GM12878 (cell line): ENCODE measurements at regions not wholly inside any gene's neighbourhood (a gene's known extent, or its start where the extent isn't known, plus 50 kb on each side); places are given as distances from the start of the nearest gene placed in this dataset.

Experiments used
- ATAC-seq: fragments of 200-7000 bp; cut with Tn5 transposase; 3 replicates; pipeline ENCODE4 v1.9.1; 2020; ENCODE audit warnings: mild to moderate bottlenecking, moderate library complexity
- BruUV-seq: library from RNA; stranded (reverse); fragments of 400-500 nt; replicated peaks from 2 replicates; lab custom pipeline; 2021; lab: Mats Ljungman, UMichigan
- CTCF ChIA-PET: fragments of 300-600 bp; sonication (Branson Sonifier 250); formaldehyde crosslinking; extraction: SDS; loops from one replicate; lab custom pipeline; 2021; ENCODE audit warnings: inconsistent platforms; lab: Yijun Ruan, JAX
- POLR2A ChIA-PET: fragments of 350-600 bp; formaldehyde crosslinking; extraction: SDS; loops from one replicate; lab custom pipeline; 2021; ENCODE audit warnings: inconsistent platforms; lab: Charles Lee
- RAD21 ChIA-PET: fragments of 300-600 bp; sonication (Branson Sonifier 250); formaldehyde crosslinking; loops from one replicate; lab custom pipeline; 2023; ENCODE audit warnings: antibody characterized with exemption; ENCODE audit not compliant: unreplicated experiment; lab: Charles Lee
- SMC1A ChIA-PET: fragments of 300-600 bp; sonication (Branson Sonifier 250); formaldehyde crosslinking; loops from one replicate; lab custom pipeline; 2023; ENCODE audit not compliant: unreplicated experiment, uncharacterized antibody; lab: Charles Lee
- DNase-seq: peaks from one replicate; pipeline ENCODE4 v3.0.0-alpha.2; 2011; ENCODE audit warnings: low read depth, low spot score
- FAIRE-seq: peaks from 3 replicates; lab custom pipeline; 2011; peaks lifted over from hg19 to GRCh38; lab: Jason Lieb, UNC
- H2AFZ ChIP-seq: 2 replicates; pipeline ENCODE4 v1.6.0; 2011; ENCODE audit warnings: low read depth, low read length, control low read depth; ENCODE audit not compliant: control insufficient read depth
- H3K27ac ChIP-seq: 2 replicates; pipeline ENCODE4 v1.5.1; 2011; ENCODE audit warnings: control low read depth; ENCODE audit not compliant: control insufficient read depth, insufficient read depth
- H3K27me3 ChIP-seq, 2 experiments: replicated peaks in 1 of 2; 2 replicates each; pipeline versions ENCODE4 v1.6.0 to v1.6.1; 2011; ENCODE audit warnings: low read length in 1 of 2; ENCODE audit not compliant: control insufficient read depth in 2 of 2, insufficient read depth in 2 of 2
- H3K36me3 ChIP-seq, 2 experiments: 2 replicates each; pipeline ENCODE4 v1.5.1; 2011; ENCODE audit warnings: low read length in 1 of 2; ENCODE audit not compliant: control insufficient read depth in 2 of 2, insufficient read depth in 2 of 2
- H3K4me1 ChIP-seq: 2 replicates; pipeline ENCODE4 v1.6.1; 2011; ENCODE audit warnings: mild to moderate bottlenecking, low read length, moderate library complexity, mixed read lengths; ENCODE audit not compliant: control insufficient read depth, insufficient read depth
- H3K4me2 ChIP-seq: 2 replicates; pipeline ENCODE4 v1.6.0; 2011; ENCODE audit warnings: control low read depth; ENCODE audit not compliant: control insufficient read depth, insufficient read depth
- H3K4me3 ChIP-seq: fragments of 200-600 bp; sonication (generic); 2 replicates; pipeline ENCODE4 v1.5.1; 2016
- H3K79me2 ChIP-seq: 2 replicates; pipeline ENCODE4 v1.6.0; 2011; ENCODE audit warnings: low read length; ENCODE audit not compliant: control insufficient read depth, insufficient read depth
- H3K9ac ChIP-seq: 2 replicates; pipeline ENCODE4 v1.8.0; 2011; ENCODE audit warnings: low read length, control low read depth, mixed read lengths; ENCODE audit not compliant: control insufficient read depth, insufficient read depth
- H3K9me3 ChIP-seq: replicated peaks from 3 replicates; pipeline ENCODE4 v1.5.1; 2011; ENCODE audit warnings: mild to moderate bottlenecking, low read length; ENCODE audit not compliant: control insufficient read depth, insufficient read depth
- H4K20me1 ChIP-seq: 2 replicates; pipeline ENCODE4 v1.6.0; 2011; ENCODE audit not compliant: control insufficient read depth, insufficient read depth
- CREM ChIP-seq: IDR thresholded peaks from 2 replicates; pipeline ENCODE4 v1.6.1; 2014; ENCODE audit warnings: antibody characterized with exemption, low read depth
- DPF2 ChIP-seq: fragments of 450-650 bp; IDR thresholded peaks from 2 replicates; pipeline ENCODE4 v1.6.1; 2017; ENCODE audit warnings: mild to moderate bottlenecking
- EED ChIP-seq: sonication (generic); IDR thresholded peaks from 2 replicates; pipeline ENCODE4 v1.6.1; 2016; ENCODE audit warnings: antibody characterized with exemption, low read depth
- HCFC1 ChIP-seq: fragments of 150-350 bp; IDR thresholded peaks from 2 replicates; pipeline ENCODE4 v1.6.1; 2014; ENCODE audit warnings: low read length
- IKZF2 ChIP-seq, 2 experiments: fragments of 450-650 bp; IDR thresholded peaks; 2 replicates each; pipeline ENCODE4 v1.6.1; 2017; ENCODE audit warnings: mild to moderate bottlenecking in 2 of 2, moderate library complexity in 2 of 2
- MYB ChIP-seq: fragments of 150-350 bp; IDR thresholded peaks from 2 replicates; pipeline ENCODE4 v1.6.1; 2014; ENCODE audit warnings: mild to moderate bottlenecking, low read depth, low read length, borderline replicate concordance
- NR2C1 ChIP-seq: fragments of 450-650 bp; IDR thresholded peaks from 2 replicates; pipeline ENCODE4 v1.6.1; 2017; ENCODE audit warnings: antibody characterized with exemption, mild to moderate bottlenecking, moderate library complexity
- SP1 ChIP-seq: IDR thresholded peaks from one replicate; pipeline ENCODE4 v1.6.1; 2011; ENCODE audit warnings: low read depth, low read length
- SPI1 ChIP-seq: IDR thresholded peaks from 2 replicates; pipeline ENCODE4 v1.6.1; 2011; ENCODE audit warnings: low read depth, mild to moderate bottlenecking, low read length, moderate library complexity, borderline replicate concordance; ENCODE audit not compliant: insufficient read depth
- SREBF2 ChIP-seq: IDR thresholded peaks from 2 replicates; pipeline ENCODE4 v1.6.1; 2012; ENCODE audit warnings: mild to moderate bottlenecking, low read length
- WGBS: methylation state at CpG from one replicate; pipeline ENCODE4 v1.1.6; 2016; ENCODE audit warnings: low lambda C conversion rate; ENCODE audit not compliant: insufficient replicate concordance, insufficient coverage; ENCODE audit errors: missing lambda C conversion rate; 5-methylcytosine and 5-hydroxymethylcytosine counted together
- in situ Hi-C: fragments of 300-500 bp; cut with MboI; formaldehyde crosslinking; loops from 9 replicates; pipeline ENCODE4 v1.14.3; 2018; ENCODE audit warnings: mixed read lengths
- intact Hi-C: fragments of 100-400 bp; cut with micrococcal nuclease; formaldehyde crosslinking; loops from one replicate; pipeline ENCODE4 v1.14.2; 2022; ENCODE audit not compliant: unreplicated experiment
- TF ChIP-seq, protein P1 (sequence below): IDR thresholded peaks from 2 replicates; pipeline ENCODE4 v1.6.1; 2012; ENCODE audit warnings: low read depth, low read length, improper control_type of control experiment
- TF ChIP-seq, protein P2 (sequence below): fragments of 450-650 bp; IDR thresholded peaks from 2 replicates; pipeline ENCODE4 v1.6.1; 2016; ENCODE audit warnings: mild to moderate bottlenecking
- TF ChIP-seq, protein P3 (sequence below): IDR thresholded peaks from 2 replicates; pipeline ENCODE4 v1.6.1; 2012; ENCODE audit warnings: low read depth, low read length, improper control_type of control experiment

DNA sequence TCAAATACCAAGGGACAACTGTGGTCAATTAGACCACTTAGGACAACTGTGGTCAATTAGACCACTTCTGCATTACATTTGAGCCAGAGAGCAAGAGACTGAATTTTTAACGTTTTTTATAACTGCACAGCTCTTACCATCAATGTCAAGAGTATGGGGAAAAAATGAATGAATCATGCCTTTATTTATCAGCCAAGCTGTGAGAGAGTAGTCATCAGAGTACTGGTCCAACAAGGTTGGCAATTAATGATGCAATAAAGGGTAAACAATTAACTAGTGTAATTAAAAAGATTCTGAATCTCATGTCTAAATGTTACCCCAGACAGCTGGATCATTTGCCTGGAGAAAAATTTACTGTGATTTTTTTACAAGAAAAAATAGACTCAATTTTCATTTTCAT, 381.1 kb downstream of the LIG4 start:
- Histone ChIP-seq H2AFZ (no peak overlapping the region), H3K4me3 (no peak overlapping the region), H3K9me3 (no peaks in the 10 kb centered on the region), H3K4me2 (no peak overlapping the region), H3K4me1 (no peaks in the 10 kb centered on the region), H4K20me1 (no peaks in the 10 kb centered on the region), H3K27ac (no peak overlapping the region), H3K27me3 (no peaks in the 10 kb centered on the region), H3K79me2 (no peaks in the 10 kb centered on the region), H3K9ac (no peak overlapping the region), H3K36me3 (no peaks in the 10 kb centered on the region)
- DNase-seq (no peak), ATAC-seq (no peak), FAIRE-seq (no peak)
- ChIA-PET CTCF (no interaction called here), POLR2A (no interaction called here), SMC1A (no interaction called here), RAD21 (no interaction called here)
- no TSS peak for BruUV-seq
- intact Hi-C loops (loop anchor here (5.0 kb wide), 1 partner anchor 352 kb away; no protein-coding TSS in a partner anchor), in situ Hi-C loops (no loop called here)
- 0% methylated on average over 1 of the region's 1 CpG for WGBS
- TF ChIP-seq, protein P1, sequence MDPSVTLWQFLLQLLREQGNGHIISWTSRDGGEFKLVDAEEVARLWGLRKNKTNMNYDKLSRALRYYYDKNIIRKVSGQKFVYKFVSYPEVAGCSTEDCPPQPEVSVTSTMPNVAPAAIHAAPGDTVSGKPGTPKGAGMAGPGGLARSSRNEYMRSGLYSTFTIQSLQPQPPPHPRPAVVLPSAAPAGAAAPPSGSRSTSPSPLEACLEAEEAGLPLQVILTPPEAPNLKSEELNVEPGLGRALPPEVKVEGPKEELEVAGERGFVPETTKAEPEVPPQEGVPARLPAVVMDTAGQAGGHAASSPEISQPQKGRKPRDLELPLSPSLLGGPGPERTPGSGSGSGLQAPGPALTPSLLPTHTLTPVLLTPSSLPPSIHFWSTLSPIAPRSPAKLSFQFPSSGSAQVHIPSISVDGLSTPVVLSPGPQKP = no peak
- no peak for TF ChIP-seq SPI1
- TF ChIP-seq IKZF2 (IDR thresholded peaks at IDR 0.05) = no peak
- no peak for TF ChIP-seq HCFC1
- no peak for TF ChIP-seq EED
- no peak for TF ChIP-seq SP1
- no peak for TF ChIP-seq MYB

DNA sequence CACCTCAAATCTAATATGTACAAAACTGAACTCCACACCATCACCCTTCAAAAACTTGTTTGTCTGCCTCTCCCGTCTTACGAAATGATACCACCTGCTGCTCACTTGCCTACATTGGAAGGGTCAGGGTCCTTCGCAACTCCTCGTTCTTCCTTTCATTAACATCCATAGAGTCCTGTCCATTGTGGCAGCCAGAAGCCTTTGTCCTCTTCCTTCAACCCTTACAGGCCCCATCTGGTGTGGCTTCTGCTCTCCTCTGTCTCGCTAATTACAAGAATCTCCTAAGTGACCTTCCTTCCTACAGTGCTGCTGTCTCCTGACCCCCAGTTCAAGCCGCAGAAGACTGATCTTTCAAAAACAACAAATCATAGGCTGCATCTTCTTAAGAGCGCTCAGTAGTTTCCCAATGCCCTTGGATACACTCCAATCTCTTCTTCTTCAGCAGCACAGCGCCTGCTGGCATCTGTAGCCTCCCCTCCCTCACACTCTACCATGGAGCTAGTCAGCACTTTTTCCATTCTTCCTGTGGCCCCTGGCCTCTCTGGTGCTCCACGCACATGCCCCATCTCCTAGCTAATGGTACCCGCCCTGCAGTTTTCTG, 382.7 kb downstream of the LIG4 start:
- ChIA-PET POLR2A (no interaction called here), RAD21 (no interaction called here), SMC1A (no interaction called here), CTCF (no interaction called here)
- H2AFZ ChIP-seq = no peak overlapping the region
- no peaks in the 10 kb centered on the region for H3K9me3 ChIP-seq
- no peaks in the 10 kb centered on the region for H3K27me3 ChIP-seq
- no peaks in the 10 kb centered on the region for H3K79me2 ChIP-seq
- FAIRE-seq (no peak), DNase-seq (no peak), ATAC-seq (no peak)
- no TSS peak for BruUV-seq
- H3K4me3 ChIP-seq = no peak overlapping the region
- H3K9ac ChIP-seq = no peak overlapping the region
- WGBS = 41% methylated on average over 10 of the region's 10 CpGs
- no peak overlapping the region for H3K27ac ChIP-seq
- no peaks in the 10 kb centered on the region for H3K4me1 ChIP-seq
- no peaks in the 10 kb centered on the region for H3K36me3 ChIP-seq
- H3K4me2 ChIP-seq = no peak overlapping the region
- intact Hi-C loops = loop anchor here (5.0 kb wide), 1 partner anchor 350 kb away; no protein-coding TSS in a partner anchor
- H4K20me1 ChIP-seq = no peaks in the 10 kb centered on the region
- in situ Hi-C loops = no loop called here
- no peak for TF ChIP-seq NR2C1
- TF ChIP-seq, protein P2, sequence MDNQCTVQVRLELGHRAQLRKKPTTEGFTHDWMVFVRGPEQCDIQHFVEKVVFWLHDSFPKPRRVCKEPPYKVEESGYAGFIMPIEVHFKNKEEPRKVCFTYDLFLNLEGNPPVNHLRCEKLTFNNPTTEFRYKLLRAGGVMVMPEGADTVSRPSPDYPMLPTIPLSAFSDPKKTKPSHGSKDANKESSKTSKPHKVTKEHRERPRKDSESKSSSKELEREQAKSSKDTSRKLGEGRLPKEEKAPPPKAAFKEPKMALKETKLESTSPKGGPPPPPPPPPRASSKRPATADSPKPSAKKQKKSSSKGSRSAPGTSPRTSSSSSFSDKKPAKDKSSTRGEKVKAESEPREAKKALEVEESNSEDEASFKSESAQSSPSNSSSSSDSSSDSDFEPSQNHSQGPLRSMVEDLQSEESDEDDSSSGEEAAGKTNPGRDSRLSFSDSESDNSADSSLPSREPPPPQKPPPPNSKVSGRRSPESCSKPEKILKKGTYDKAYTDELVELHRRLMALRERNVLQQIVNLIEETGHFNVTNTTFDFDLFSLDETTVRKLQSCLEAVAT = no peak
- no peak for TF ChIP-seq SREBF2
- TF ChIP-seq, protein P3, sequence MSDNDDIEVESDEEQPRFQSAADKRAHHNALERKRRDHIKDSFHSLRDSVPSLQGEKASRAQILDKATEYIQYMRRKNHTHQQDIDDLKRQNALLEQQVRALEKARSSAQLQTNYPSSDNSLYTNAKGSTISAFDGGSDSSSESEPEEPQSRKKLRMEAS = no peak
- no peak for TF ChIP-seq CREM
- no peak for TF ChIP-seq DPF2
